HG02763 (cell line): ENCODE measurements at regions not wholly inside any gene's neighbourhood (a gene's known extent, or its start where the extent isn't known, plus 50 kb on each side); places are given as distances from the start of the nearest gene placed in this dataset.
"Not testable (repeated sequence)": the region's sequence is repeated elsewhere in the genome, so short reads cannot be mapped to it uniquely, and the experiment has no call there.

Source experiments
- ATAC-seq: cut with Tn5 transposase; IDR thresholded peaks from one replicate; pipeline ENCODE4 v1.9.1; 2021; ENCODE audit warnings: mild to moderate bottlenecking, moderate library complexity; ENCODE audit not compliant: unreplicated experiment

GRCh38 chr17:51347851-51348584, 87.7 kb downstream of the UTP18 start:
- ATAC-seq, result no peak

GRCh38 chr17:51351080-51351479, 90.7 kb downstream of the UTP18 start:
- no peak for ATAC-seq

GRCh38 chr17:51351890-51352289, 91.5 kb downstream of the UTP18 start:
- ATAC-seq, result no peak

GRCh38 chr17:51352798-51353197, 92.5 kb downstream of the UTP18 start:
- ATAC-seq, result no peak

GRCh38 chr17:51353296-51353695, 93.0 kb downstream of the UTP18 start:
- ATAC-seq, result no peak

GRCh38 chr17:51354936-51355335, 94.6 kb downstream of the UTP18 start:
- ATAC-seq, result no peak

- no peak for ATAC-seq
Observed at GRCh38 chr17:51355441-51356410, 95.4 kb downstream of the UTP18 start.

- ATAC-seq, result no peak
Observed at GRCh38 chr17:51359055-51359454, 98.7 kb downstream of the UTP18 start.

GRCh38 chr17:51362811-51363585, 102.7 kb downstream of the UTP18 start:
- ATAC-seq, result no peak

GRCh38 chr17:51365090-51365489, 104.7 kb downstream of the UTP18 start:
- no peak for ATAC-seq

- ATAC-seq, result no peak
Observed at GRCh38 chr17:51366866-51367265, 106.5 kb downstream of the UTP18 start.

- ATAC-seq, result not testable (repeated sequence)
Observed at GRCh38 chr17:51367836-51368235, 107.5 kb downstream of the UTP18 start.

- no peak for ATAC-seq
Observed at GRCh38 chr17:51371732-51372151, 111.4 kb downstream of the UTP18 start.

- peak; percentile 58 for ATAC-seq
Observed at GRCh38 chr17:51372345-51373004, 112.1 kb downstream of the UTP18 start.

GRCh38 chr17:51373489-51374152, 113.3 kb downstream of the UTP18 start:
- ATAC-seq, result no peak

- no peak for ATAC-seq
Observed at GRCh38 chr17:51374209-51374608, 113.9 kb downstream of the UTP18 start.

- ATAC-seq, result no peak
Observed at GRCh38 chr17:51375771-51376170, 115.4 kb downstream of the UTP18 start.

GRCh38 chr17:51376739-51377138, 116.4 kb downstream of the UTP18 start:
- no peak for ATAC-seq

GRCh38 chr17:51381262-51381661, 120.9 kb downstream of the UTP18 start:
- ATAC-seq, result no peak

GRCh38 chr17:51385208-51385607, 124.9 kb downstream of the UTP18 start:
- no peak for ATAC-seq
